ENCODE measurements at regions not wholly inside any gene's neighbourhood (a gene's known extent, or its start where the extent isn't known, plus 50 kb on each side); places are given as distances from the start of the nearest gene placed in this dataset.

DNA sequence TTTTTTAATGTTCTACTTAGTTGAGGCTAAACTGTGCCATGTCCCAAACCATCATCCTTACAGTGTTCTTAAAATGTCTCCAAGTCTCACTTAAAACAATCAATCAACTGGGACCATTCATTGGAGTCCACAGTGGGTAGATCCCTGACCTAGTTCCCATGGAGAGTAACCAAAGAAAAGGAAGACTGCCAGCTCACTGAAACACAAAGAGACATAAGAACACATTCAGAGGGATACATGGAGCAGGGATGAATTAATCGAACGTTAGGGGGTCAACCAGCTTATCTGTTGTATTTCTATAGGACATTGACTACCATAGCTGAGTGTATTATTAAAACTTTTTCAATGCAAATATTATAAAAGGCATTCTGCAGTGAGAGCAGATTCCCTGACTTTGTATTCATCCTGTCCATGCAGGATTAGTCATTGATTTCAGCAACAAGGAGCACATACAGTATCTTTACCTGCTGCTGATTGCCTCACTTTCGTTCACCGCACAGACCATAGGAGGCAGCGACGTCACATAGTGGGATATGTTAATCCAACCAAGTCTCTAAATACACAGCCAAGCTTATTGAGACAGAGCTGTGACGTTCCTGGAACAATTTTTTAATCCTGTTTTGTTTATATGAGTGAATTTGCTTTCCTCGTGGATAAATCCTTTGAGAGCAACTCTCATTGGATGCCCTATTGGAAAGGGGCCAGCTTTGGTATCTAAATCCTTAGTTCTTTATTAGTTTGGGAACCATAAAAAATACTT, 364.9 kb upstream of the RBMS3 start:
- intact Hi-C loops (cut with micrococcal nuclease), result no loop called here
- ATAC-seq (ENCODE audit: low read depth), result no peak
- Mint-ChIP-seq H3K4me3 (no peak overlapping the region), H3K4me1 (peaks cover 6% of the 10 kb centered on the region), H3K9me3 (no peaks in the 10 kb centered on the region), H3K27me3 (no peaks in the 10 kb centered on the region), H3K36me3 (ENCODE audit: low read depth) (no peaks in the 10 kb centered on the region), H3K27ac (no peak overlapping the region)
- POLR2A ChIA-PET, result interaction anchor here (0.6 kb wide), 1 partner anchor 528 kb away, joined by 4 read pairs; no protein-coding TSS in a partner anchor
- CTCF ChIA-PET, result no interaction called here
- DNase-seq, result no peak
- TF ChIP-seq, protein P1, sequence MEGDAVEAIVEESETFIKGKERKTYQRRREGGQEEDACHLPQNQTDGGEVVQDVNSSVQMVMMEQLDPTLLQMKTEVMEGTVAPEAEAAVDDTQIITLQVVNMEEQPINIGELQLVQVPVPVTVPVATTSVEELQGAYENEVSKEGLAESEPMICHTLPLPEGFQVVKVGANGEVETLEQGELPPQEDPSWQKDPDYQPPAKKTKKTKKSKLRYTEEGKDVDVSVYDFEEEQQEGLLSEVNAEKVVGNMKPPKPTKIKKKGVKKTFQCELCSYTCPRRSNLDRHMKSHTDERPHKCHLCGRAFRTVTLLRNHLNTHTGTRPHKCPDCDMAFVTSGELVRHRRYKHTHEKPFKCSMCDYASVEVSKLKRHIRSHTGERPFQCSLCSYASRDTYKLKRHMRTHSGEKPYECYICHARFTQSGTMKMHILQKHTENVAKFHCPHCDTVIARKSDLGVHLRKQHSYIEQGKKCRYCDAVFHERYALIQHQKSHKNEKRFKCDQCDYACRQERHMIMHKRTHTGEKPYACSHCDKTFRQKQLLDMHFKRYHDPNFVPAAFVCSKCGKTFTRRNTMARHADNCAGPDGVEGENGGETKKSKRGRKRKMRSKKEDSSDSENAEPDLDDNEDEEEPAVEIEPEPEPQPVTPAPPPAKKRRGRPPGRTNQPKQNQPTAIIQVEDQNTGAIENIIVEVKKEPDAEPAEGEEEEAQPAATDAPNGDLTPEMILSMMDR (IDR thresholded peaks at IDR 0.05), result no peak

DNA sequence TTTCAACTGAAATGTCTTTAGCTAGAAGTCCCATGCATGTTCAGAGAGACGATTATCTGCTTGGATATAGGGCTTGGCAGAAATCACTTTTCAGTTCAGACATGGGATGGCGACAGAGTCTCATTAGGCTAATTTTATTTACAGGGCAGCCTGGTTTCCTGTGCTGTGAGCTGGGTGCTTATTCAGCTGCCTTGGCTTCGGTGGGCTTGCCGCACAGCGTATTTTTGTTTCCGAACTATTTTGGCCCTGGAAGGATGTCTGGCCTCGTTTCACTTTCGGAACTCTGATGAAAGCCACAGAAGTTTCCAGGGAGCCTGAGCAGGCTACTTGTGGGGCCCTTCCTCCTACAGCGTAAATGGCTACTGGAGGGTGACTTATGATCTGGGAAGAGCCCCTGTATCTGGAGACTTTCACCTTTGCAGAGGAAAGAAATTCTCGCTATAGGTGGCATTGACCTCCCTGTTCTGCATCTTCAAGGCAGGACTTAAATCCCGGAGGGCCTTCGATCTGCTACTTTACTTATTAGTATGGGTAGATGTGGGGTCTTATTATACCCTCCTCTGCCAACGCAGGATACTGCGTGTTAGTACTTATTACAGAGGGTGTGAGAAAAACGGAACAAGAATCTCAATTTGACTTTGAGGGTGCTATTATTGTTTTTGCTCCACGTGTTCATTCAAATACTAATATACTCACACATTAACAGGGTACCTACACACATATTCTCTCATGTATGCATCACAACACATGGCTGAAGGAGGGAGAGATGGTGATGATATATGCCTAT, 364.0 kb upstream of the RBMS3 start:
- no peak for DNase-seq
- POLR2A ChIA-PET, result no interaction called here
- no peak for ATAC-seq (ENCODE audit: low read depth)
- CTCF ChIA-PET, result no interaction called here
- TF ChIP-seq, protein P1 (IDR thresholded peaks at IDR 0.05), result no peak
- H3K4me3 Mint-ChIP-seq, result peak overlapping the region; percentile 36
- H3K27me3 Mint-ChIP-seq, result no peaks in the 10 kb centered on the region
- H3K27ac Mint-ChIP-seq, result no peak overlapping the region
- H3K4me1 Mint-ChIP-seq, result peaks cover 6% of the 10 kb centered on the region
- intact Hi-C loops (cut with micrococcal nuclease), result no loop called here
- H3K36me3 Mint-ChIP-seq (ENCODE audit: low read depth), result no peaks in the 10 kb centered on the region
- no peaks in the 10 kb centered on the region for H3K9me3 Mint-ChIP-seq

DNA sequence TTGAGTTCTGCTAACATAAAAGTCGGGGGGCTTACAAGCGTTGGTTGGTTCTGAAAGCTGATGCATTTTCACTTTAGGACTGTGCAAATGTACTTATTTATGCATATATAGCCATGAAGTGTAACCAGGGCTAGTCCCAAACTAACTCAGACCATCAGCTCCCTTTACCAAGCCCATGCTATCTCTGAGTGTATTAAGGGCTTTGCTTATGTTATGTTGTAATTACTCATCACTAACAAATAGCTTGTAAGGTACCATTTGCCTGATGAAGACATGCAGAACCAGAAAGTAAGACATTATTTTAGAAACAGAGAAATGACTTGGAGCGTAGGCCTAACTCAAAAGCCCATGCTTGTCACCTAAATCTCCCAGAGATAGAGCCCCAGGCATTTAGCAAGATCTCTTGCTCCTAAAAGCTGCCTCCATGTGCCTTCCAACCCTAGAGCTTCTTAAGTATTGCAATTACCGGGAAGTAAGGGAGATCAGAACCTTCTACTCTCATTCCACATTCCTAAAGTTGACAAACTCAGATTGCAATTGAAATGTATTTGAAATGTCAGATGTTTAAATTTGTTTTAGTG, 362.9 kb upstream of the RBMS3 start:
- Mint-ChIP-seq H3K9me3 (no peaks in the 10 kb centered on the region), H3K4me1 (peaks cover 6% of the 10 kb centered on the region), H3K36me3 (ENCODE audit: low read depth) (no peaks in the 10 kb centered on the region), H3K27me3 (no peaks in the 10 kb centered on the region), H3K4me3 (no peak overlapping the region), H3K27ac (no peak overlapping the region)
- intact Hi-C loops (cut with micrococcal nuclease), result no loop called here
- TF ChIP-seq, protein P1 (IDR thresholded peaks at IDR 0.05), result no peak
- ChIA-PET CTCF (no interaction called here), POLR2A (no interaction called here)
- DNase-seq, result no peak
- no peak for ATAC-seq (ENCODE audit: low read depth)

DNA sequence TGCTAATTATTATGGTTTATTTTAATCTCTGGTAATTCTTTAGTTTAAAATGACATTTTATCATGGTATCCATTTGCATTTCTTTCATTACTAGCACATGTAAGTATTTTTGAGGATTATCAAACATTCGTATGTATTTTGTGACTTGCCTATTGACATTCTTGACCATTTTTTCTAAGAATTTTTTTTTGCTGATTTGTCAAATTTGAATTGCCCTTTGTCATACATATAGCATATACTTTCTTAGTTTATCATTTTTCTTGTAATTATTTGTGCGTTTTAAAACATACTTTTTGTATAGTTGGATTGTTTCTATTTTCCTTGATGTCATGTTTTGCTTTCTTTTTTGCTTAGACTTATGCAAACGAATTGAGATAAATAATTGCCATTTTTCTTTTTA, 358.5 kb upstream of the RBMS3 start:
- Mint-ChIP-seq H3K36me3 (ENCODE audit: low read depth) (no peaks in the 10 kb centered on the region), H3K4me3 (no peak overlapping the region), H3K9me3 (no peaks in the 10 kb centered on the region), H3K27me3 (no peaks in the 10 kb centered on the region), H3K4me1 (peaks cover under 1% of the 10 kb centered on the region), H3K27ac (no peak overlapping the region)
- no peak for DNase-seq
- TF ChIP-seq, protein P1 (IDR thresholded peaks at IDR 0.05), result no peak
- ChIA-PET CTCF (no interaction called here), POLR2A (no interaction called here)
- intact Hi-C loops (cut with micrococcal nuclease), result no loop called here
- no peak for ATAC-seq (ENCODE audit: low read depth)

DNA sequence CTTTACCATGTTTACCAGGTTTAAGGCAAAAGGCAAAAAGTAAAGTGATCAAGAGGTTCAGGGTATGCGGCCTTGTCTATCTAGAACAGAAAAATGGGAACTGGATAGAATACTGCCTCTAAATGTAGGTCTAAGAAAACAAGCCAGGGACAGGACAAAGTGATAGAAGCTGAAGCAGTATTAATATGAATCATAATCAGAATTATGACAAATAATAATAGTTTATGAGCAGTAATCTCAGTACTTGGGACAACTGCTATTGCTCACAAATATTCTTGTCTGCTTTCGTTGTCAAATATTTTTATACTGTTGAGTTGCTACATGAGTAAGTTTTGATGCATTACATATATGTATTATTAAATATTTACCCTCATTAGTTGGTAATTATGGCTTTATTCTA, 356.9 kb upstream of the RBMS3 start:
- ATAC-seq (ENCODE audit: low read depth), result no peak
- ChIA-PET POLR2A (no interaction called here), CTCF (no interaction called here)
- H3K9me3 Mint-ChIP-seq, result no peaks in the 10 kb centered on the region
- H3K27ac Mint-ChIP-seq, result no peak overlapping the region
- no peak for DNase-seq
- H3K4me3 Mint-ChIP-seq, result no peak overlapping the region
- H3K36me3 Mint-ChIP-seq (ENCODE audit: low read depth), result no peaks in the 10 kb centered on the region
- no peaks in the 10 kb centered on the region for H3K27me3 Mint-ChIP-seq
- H3K4me1 Mint-ChIP-seq, result no peaks in the 10 kb centered on the region
- intact Hi-C loops (cut with micrococcal nuclease), result no loop called here
- TF ChIP-seq, protein P1 (IDR thresholded peaks at IDR 0.05), result no peak
